Bronchial epithelial cell (primary cell): ENCODE measurements at regions not wholly inside any gene's neighbourhood (a gene's known extent, or its start where the extent isn't known, plus 50 kb on each side); places are given as distances from the start of the nearest gene placed in this dataset.

Source experiments
- DNase-seq: peaks from one replicate; pipeline ENCODE4 v3.0.0-alpha.2; 2010; ENCODE audit warnings: low read depth
- FAIRE-seq: peaks from 2 replicates; lab custom pipeline; 2011; peaks lifted over from hg19 to GRCh38; lab: Jason Lieb, UNC
- H3K27me3 ChIP-seq: 2 replicates; pipeline ENCODE4 v1.5.1; 2011; ENCODE audit warnings: low read length; ENCODE audit not compliant: control insufficient read depth, insufficient read depth
- H3K36me3 ChIP-seq: 2 replicates; pipeline ENCODE4 v1.5.1; 2011; ENCODE audit warnings: low read length; ENCODE audit not compliant: control insufficient read depth, insufficient read depth
- H3K4me3 ChIP-seq: 2 replicates; pipeline ENCODE4 v1.5.1; 2011; ENCODE audit warnings: mild to moderate bottlenecking, low read depth, low read length, control low read depth
- CTCF ChIP-seq: IDR thresholded peaks from 2 replicates; pipeline ENCODE4 v1.5.1; 2011; ENCODE audit warnings: mild to moderate bottlenecking, moderate library complexity, low read length, control low read depth, inconsistent platforms; ENCODE audit not compliant: insufficient read depth, severe bottlenecking

- no peak for DNase-seq
- no peak for TF ChIP-seq CTCF
- FAIRE-seq: no peak
- Histone ChIP-seq H3K36me3 (no peaks in the 10 kb centered on the region), H3K4me3 (no peak overlapping the region), H3K27me3 (no peaks in the 10 kb centered on the region)
Observed at GRCh38 chr4:14644580-14645282, 357.6 kb upstream of the CPEB2 start.

- Histone ChIP-seq H3K4me3 (no peak overlapping the region), H3K27me3 (no peaks in the 10 kb centered on the region), H3K36me3 (no peaks in the 10 kb centered on the region)
- DNase-seq (peak; percentile 17), FAIRE-seq (no peak)
- TF ChIP-seq CTCF: no peak
Observed at GRCh38 chr4:14646831-14647230, 355.4 kb upstream of the CPEB2 start.

- Histone ChIP-seq H3K36me3 (no peaks in the 10 kb centered on the region), H3K4me3 (no peak overlapping the region), H3K27me3 (no peaks in the 10 kb centered on the region)
- DNase-seq: peak; percentile 7
- TF ChIP-seq CTCF: no peak
- no peak for FAIRE-seq
Observed at GRCh38 chr4:14650127-14650526, 352.2 kb upstream of the CPEB2 start.

- no peaks in the 10 kb centered on the region for H3K27me3 ChIP-seq
- no peak overlapping the region for H3K4me3 ChIP-seq
- TF ChIP-seq CTCF: no peak
- peak; percentile 9 for DNase-seq
- no peak for FAIRE-seq
- H3K36me3 ChIP-seq: no peaks in the 10 kb centered on the region
Observed at GRCh38 chr4:14652522-14652921, 349.8 kb upstream of the CPEB2 start.

- H3K4me3 ChIP-seq: no peak overlapping the region
- FAIRE-seq: no peak
- no peak for TF ChIP-seq CTCF
- no peaks in the 10 kb centered on the region for H3K36me3 ChIP-seq
- DNase-seq: no peak
- no peaks in the 10 kb centered on the region for H3K27me3 ChIP-seq
Observed at GRCh38 chr4:14653338-14653737, 348.9 kb upstream of the CPEB2 start.

- FAIRE-seq: no peak
- TF ChIP-seq CTCF: no peak
Observed at GRCh38 chr4:14659286-14659685, 343.0 kb upstream of the CPEB2 start.

More at GRCh38 chr4:14659286-14659685, 343.0 kb upstream of the CPEB2 start:
- no peaks in the 10 kb centered on the region for H3K27me3 ChIP-seq
- H3K4me3 ChIP-seq: no peak overlapping the region
- no peaks in the 10 kb centered on the region for H3K36me3 ChIP-seq
- no peak for DNase-seq
